ENCODE measurements at regions not wholly inside any gene's neighbourhood (a gene's known extent, or its start where the extent isn't known, plus 50 kb on each side); places are given as distances from the start of the nearest gene placed in this dataset.

DNA sequence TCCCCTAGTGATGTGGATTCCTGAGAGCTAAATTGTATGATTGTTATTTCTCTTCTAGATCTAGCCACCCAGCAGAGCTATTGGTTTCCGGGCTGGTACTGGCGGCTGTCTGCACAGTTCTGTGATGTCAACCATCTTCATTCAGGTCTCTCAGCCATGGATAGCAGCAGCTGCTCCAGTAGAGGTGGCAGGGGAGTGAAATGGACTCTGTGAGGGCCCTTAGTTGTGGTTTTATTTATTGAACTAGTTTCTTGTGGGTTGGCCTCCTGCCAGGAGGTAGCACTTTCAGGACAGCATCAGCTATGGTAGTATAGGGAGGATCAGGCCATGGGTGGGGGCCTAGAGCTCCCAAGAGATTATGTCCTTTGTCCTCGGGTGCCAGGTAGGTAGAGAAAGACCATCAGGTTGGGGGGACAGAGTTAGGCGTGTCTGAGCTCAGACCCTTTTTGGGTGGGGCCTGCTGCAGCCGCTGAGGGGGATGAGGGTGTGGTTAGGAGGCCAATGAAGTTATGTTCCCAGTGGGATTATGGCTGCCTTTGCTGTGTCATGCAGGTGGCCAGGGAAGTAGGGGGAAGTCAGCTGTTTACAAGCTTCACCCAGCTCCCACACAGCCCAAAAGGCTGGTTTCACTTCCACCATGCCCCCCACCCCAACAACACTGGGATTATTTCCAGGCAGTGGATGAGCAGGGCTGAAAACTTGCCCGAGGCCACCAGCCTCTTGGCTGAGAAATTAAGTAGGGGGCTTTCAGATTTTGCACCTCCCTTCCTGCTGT lies 55.1 kb upstream of the RGS4 start:
- in situ Hi-C loops (cut with HindIII; ENCODE audit: low sequenced_read_pairs) = no loop called here
- TF ChIP-seq CTCF (IDR thresholded peaks at IDR 0.05; ENCODE audit: low read depth, low read length) = no peak
- DNase-seq (ENCODE audit: low read depth, low spot score) = no peak
- no peak overlapping the region for H3K4me3 ChIP-seq (ENCODE audit: low read depth, low read length)

DNA sequence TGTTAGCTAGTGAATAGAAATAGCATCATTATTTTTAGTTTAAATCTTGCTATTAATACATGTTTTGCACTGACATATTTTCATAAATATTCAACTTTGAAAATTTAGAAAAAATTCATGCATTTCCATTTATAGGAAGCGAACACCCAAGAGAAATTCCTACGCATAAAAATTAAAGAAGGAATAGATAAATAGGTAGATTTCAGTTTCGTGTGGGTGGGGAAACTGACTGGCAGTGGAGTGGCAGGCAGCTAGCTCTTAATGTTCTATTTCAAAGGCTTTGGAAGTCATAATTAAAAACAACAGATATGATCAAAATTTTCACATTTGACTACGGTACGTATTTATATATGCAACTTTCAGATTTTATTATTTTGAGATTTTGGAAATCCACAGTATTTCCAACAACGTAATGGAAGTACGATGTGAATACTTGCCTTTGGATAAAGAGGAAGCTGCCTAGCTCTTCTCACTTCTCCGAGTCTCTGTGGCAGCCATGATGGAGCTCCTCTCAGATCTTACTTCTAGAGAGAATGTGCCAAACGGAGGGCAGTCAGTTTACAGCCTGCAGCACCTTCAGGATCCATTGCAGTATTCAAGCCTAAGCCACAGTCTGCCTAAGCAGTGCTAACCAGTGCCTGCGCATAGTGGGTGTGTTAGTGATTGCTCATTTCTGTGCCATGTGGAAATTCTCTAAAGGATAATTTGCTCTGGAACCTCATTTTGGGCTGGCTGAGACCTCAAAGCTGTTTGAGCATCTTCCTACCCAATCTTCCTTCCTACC lies 62.9 kb upstream of the RGS4 start:
- no peak for TF ChIP-seq CTCF (IDR thresholded peaks at IDR 0.05; ENCODE audit: low read depth, low read length)
- no peak for DNase-seq (ENCODE audit: low read depth, low spot score)
- in situ Hi-C loops (cut with HindIII; ENCODE audit: low sequenced_read_pairs) = no loop called here

DNA sequence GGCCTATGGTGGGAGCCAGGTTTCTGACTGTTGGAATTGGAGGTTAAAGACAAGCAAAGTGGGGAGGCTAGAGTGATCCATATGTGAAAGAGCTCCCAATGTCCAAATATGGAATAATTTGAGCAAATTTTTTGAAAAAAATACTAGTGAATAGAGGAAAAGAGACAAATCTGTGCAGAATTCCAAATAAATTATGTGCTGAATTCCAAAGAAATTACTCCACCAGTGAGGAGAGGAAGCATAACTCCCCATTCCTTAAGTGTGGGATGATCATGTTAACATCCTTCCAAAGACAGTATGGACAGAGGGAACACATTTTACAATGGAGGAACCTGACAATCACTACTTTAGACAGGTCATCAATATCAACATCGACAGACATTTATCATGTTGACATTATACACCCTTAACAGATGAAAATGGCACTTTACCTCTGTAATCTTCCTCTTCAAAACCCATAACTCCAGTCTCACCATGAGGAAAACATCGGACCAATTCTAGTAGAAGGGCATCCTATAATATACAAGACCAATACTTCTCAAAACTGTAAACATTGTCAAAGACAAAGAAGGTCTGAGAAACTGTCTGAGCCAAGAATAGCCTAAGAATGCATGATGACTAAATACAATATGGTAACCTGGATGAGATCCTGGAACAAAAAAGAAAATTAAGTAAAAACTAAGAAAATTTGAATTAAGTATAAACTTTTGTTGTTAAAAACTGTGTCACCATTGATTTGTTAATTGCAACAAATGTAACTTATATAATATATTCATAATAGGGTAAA lies 71.5 kb upstream of the RGS4 start:
- no peak for TF ChIP-seq CTCF (IDR thresholded peaks at IDR 0.05; ENCODE audit: low read depth, low read length)
- DNase-seq (ENCODE audit: low read depth, low spot score) = peak; percentile 57
- H3K4me3 ChIP-seq (ENCODE audit: low read depth, low read length) = no peak overlapping the region
- in situ Hi-C loops (cut with HindIII; ENCODE audit: low sequenced_read_pairs) = no loop called here

More for the DNA sequence above, 62.9 kb upstream of the RGS4 start:
- no peak overlapping the region for H3K4me3 ChIP-seq (ENCODE audit: low read depth, low read length)

DNA sequence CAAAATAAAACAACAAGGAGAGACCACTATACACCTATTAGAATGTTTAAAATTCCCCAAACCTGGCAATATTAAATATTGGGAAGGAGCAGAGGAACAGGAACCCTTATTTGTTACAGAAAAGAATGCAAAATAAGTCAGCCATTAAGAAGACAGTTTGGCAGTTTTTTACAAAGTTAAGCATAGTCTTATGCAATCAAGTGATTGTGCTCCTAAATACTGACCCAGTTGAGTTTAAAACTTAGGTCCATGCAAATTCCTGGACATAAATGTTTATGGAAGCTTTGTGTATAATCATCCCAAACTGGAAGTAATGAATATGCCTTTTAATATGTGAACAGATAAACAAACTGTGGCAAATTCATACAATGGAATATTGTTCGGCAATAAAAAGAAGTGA lies 72.9 kb upstream of the RGS4 start:
- DNase-seq (ENCODE audit: low read depth, low spot score) = no peak
- no peak for TF ChIP-seq CTCF (IDR thresholded peaks at IDR 0.05; ENCODE audit: low read depth, low read length)
- H3K4me3 ChIP-seq (ENCODE audit: low read depth, low read length) = no peak overlapping the region

DNA sequence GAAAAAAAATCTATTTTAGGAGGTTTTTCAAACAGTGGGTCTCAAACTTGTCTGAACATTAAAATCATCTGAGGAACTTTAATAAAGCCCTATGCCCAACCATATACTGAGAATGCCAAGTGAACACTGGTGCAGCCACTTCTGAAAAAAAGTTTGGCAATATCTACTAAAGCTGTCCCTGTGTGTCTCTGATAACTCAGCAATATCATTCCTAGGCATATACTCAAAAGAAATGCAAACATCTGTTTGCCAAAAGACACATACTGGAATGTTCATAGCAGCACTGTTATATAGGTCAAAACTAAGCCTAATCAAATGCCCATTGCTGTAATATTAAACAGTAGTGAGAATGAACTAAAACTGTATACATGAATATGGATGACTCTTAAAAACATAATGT lies 74.2 kb upstream of the RGS4 start:
- in situ Hi-C loops (cut with HindIII; ENCODE audit: low sequenced_read_pairs) = no loop called here
- no peak for TF ChIP-seq CTCF (IDR thresholded peaks at IDR 0.05; ENCODE audit: low read depth, low read length)
- no peak overlapping the region for H3K4me3 ChIP-seq (ENCODE audit: low read depth, low read length)
- no peak for DNase-seq (ENCODE audit: low read depth, low spot score)

More for the DNA sequence above, 72.9 kb upstream of the RGS4 start:
- in situ Hi-C loops (cut with HindIII; ENCODE audit: low sequenced_read_pairs) = no loop called here

GRCh38 chr1:162993846-162994245 lies 75.3 kb upstream of the RGS4 start:
- H3K4me3 ChIP-seq (ENCODE audit: low read depth, low read length) = no peak overlapping the region
- TF ChIP-seq CTCF (IDR thresholded peaks at IDR 0.05; ENCODE audit: low read depth, low read length) = no peak
- in situ Hi-C loops (cut with HindIII; ENCODE audit: low sequenced_read_pairs) = no loop called here
- no peak for DNase-seq (ENCODE audit: low read depth, low spot score)
